ENCODE measurements at regions not wholly inside any gene's neighbourhood (a gene's known extent, or its start where the extent isn't known, plus 50 kb on each side); places are given as distances from the start of the nearest gene placed in this dataset.

- DNase-seq (ENCODE audit: extremely low read depth, low read depth), result no peak
- TF ChIP-seq, protein P1, sequence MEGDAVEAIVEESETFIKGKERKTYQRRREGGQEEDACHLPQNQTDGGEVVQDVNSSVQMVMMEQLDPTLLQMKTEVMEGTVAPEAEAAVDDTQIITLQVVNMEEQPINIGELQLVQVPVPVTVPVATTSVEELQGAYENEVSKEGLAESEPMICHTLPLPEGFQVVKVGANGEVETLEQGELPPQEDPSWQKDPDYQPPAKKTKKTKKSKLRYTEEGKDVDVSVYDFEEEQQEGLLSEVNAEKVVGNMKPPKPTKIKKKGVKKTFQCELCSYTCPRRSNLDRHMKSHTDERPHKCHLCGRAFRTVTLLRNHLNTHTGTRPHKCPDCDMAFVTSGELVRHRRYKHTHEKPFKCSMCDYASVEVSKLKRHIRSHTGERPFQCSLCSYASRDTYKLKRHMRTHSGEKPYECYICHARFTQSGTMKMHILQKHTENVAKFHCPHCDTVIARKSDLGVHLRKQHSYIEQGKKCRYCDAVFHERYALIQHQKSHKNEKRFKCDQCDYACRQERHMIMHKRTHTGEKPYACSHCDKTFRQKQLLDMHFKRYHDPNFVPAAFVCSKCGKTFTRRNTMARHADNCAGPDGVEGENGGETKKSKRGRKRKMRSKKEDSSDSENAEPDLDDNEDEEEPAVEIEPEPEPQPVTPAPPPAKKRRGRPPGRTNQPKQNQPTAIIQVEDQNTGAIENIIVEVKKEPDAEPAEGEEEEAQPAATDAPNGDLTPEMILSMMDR (IDR thresholded peaks at IDR 0.05; ENCODE audit: low read depth, low read length), result no peak
These were observed 286.8 kb downstream of the RAD51AP2 start for GRCh38 chr2:17231394-17231965.

DNA sequence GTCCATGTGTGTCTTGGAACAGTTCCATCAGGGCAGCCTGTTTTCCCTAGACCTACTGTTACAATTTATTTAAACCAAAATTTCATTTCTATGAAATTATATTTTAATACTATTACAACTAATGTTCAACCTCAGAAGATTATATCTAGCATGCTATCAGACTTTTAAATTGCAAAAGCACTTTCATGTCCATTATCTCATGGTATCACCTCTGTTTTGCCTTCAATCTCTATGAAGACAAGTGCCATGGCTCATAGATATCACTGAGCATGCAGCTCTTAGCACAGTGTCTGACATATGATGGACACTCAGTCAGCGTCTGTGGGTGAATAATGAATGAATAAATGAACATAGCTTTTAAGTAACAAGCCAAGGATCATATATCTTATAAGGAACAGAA, 288.8 kb downstream of the RAD51AP2 start:
- no peak for DNase-seq (ENCODE audit: extremely low read depth, low read depth)
- TF ChIP-seq, protein P1 (IDR thresholded peaks at IDR 0.05; ENCODE audit: low read depth, low read length), result no peak

GRCh38 chr2:17228461-17228860, 289.8 kb downstream of the RAD51AP2 start:
- TF ChIP-seq, protein P1 (IDR thresholded peaks at IDR 0.05; ENCODE audit: low read depth, low read length), result no peak
- no peak for DNase-seq (ENCODE audit: extremely low read depth, low read depth)

- TF ChIP-seq, protein P1 (IDR thresholded peaks at IDR 0.05; ENCODE audit: low read depth, low read length), result no peak
- DNase-seq (ENCODE audit: extremely low read depth, low read depth), result no peak
These were observed 290.4 kb downstream of the RAD51AP2 start for GRCh38 chr2:17227856-17228255.

- TF ChIP-seq, protein P1 (IDR thresholded peaks at IDR 0.05; ENCODE audit: low read depth, low read length), result no peak
- DNase-seq (ENCODE audit: extremely low read depth, low read depth), result no peak
These were observed 291.2 kb downstream of the RAD51AP2 start for GRCh38 chr2:17226941-17227490.

GRCh38 chr2:17223211-17223610, 295.0 kb downstream of the RAD51AP2 start:
- DNase-seq (ENCODE audit: extremely low read depth, low read depth), result no peak
- TF ChIP-seq, protein P1 (IDR thresholded peaks at IDR 0.05; ENCODE audit: low read depth, low read length), result no peak

DNA sequence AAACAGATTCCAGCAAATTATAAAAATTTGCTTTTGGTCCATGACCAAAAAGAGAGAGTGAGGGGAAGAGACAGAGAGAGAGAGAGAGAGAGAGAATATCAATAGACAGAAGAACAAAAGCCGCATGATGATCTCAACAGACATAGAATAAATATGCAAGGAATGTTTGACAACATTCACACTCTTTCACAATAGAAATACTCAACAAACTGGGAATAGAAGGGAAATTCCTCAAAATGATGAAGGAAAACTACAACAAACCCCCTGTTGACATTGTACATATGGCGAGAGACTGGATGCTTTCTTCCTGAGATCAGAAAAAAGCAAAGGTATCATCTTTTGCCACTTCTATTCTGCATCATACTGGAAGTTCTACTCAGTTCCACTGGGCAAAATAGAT, 309.7 kb downstream of the RAD51AP2 start:
- no peak for DNase-seq (ENCODE audit: extremely low read depth, low read depth)
- TF ChIP-seq, protein P1 (IDR thresholded peaks at IDR 0.05; ENCODE audit: low read depth, low read length), result no peak

Measured in AG09319 (cell line).